Left lung (tissue), 4 donors: ENCODE measurements at regions not wholly inside any gene's neighbourhood (a gene's known extent, or its start where the extent isn't known, plus 50 kb on each side); places are given as distances from the start of the nearest gene placed in this dataset.
"Not testable (repeated sequence)": the region's sequence is repeated elsewhere in the genome, so short reads cannot be mapped to it uniquely, and the experiment has no call there.

ENCODE experiments used
- ATAC-seq: fragments of 200-7000 bp; cut with Tn5 transposase; one replicate; pipeline ENCODE4 v1.9.1; 2020; ENCODE audit warnings: moderate library complexity
- DNase-seq, 4 donors: peaks; one replicate each; pipeline ENCODE4 v3.0.0-alpha.2; 2013 to 2020
- H3K27ac ChIP-seq, 2 donors: fragments of 200-600 bp; sonication (generic) in 1 of 2; one replicate each; pipeline versions ENCODE4 v1.5.0 to v1.8.0; 2020 to 2021
- H3K27me3 ChIP-seq, 2 donors: fragments of 200-600 bp; sonication (generic) in 1 of 2; one replicate each; pipeline versions ENCODE4 v1.5.0 to v1.8.0; 2020 to 2021
- H3K36me3 ChIP-seq, 2 donors: fragments of 200-600 bp; sonication (generic) in 1 of 2; one replicate each; pipeline versions ENCODE4 v1.5.0 to v1.8.0; 2020 to 2021
- H3K4me1 ChIP-seq, 2 donors: fragments of 200-600 bp; one replicate each; pipeline ENCODE4 v1.8.0; 2021
- H3K4me3 ChIP-seq, 2 donors: fragments of 200-600 bp; sonication (generic) in 1 of 2; one replicate each; pipeline versions ENCODE4 v1.5.0 to v1.8.0; 2020 to 2021; ENCODE audit warnings: mild to moderate bottlenecking in 1 of 2
- H3K9me3 ChIP-seq, 2 donors: fragments of 200-600 bp; sonication (generic) in 1 of 2; one replicate each; pipeline versions ENCODE4 v1.5.0 to v1.8.0; 2020 to 2021
- intact Hi-C, 2 donors: fragments of 100-400 bp; cut with DNase I; formaldehyde crosslinking; loops; one replicate each; pipeline versions ENCODE4 v1.11.2 to v1.14.2; 2022
- TF ChIP-seq, protein P1 (sequence below), 2 donors: fragments of 200-600 bp; sonication (generic) in 1 of 2; IDR thresholded peaks; one replicate each; pipeline versions ENCODE4 v1.5.0 to v1.8.0; 2021; ENCODE audit warnings: antibody characterized with exemption in 2 of 2
- donor health status: DM: no; HTN: yes; CAD: no.
- donor health status: DM: no; HTN: no; CAD: no.

- ATAC-seq = peak; percentile 88
- DNase-seq = peak in 2 of 4 donors; percentile 10 to 60
- TF ChIP-seq, protein P1, sequence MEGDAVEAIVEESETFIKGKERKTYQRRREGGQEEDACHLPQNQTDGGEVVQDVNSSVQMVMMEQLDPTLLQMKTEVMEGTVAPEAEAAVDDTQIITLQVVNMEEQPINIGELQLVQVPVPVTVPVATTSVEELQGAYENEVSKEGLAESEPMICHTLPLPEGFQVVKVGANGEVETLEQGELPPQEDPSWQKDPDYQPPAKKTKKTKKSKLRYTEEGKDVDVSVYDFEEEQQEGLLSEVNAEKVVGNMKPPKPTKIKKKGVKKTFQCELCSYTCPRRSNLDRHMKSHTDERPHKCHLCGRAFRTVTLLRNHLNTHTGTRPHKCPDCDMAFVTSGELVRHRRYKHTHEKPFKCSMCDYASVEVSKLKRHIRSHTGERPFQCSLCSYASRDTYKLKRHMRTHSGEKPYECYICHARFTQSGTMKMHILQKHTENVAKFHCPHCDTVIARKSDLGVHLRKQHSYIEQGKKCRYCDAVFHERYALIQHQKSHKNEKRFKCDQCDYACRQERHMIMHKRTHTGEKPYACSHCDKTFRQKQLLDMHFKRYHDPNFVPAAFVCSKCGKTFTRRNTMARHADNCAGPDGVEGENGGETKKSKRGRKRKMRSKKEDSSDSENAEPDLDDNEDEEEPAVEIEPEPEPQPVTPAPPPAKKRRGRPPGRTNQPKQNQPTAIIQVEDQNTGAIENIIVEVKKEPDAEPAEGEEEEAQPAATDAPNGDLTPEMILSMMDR (IDR thresholded peaks at IDR 0.05) = no peak
- Histone ChIP-seq H3K9me3 (peaks cover 0 to 24% of the 10 kb centered on the region in 2 donors), H3K36me3 (no peaks in the 10 kb centered on the region), H3K4me3 (no peak overlapping the region), H3K27me3 (no peaks in the 10 kb centered on the region), H3K4me1 (no peaks in the 10 kb centered on the region), H3K27ac (no peak overlapping the region)
- intact Hi-C loops = no loop called here
These were observed 1472.5 kb upstream of the SEL1L start for GRCh38 chr14:83006121-83006670.

DNA sequence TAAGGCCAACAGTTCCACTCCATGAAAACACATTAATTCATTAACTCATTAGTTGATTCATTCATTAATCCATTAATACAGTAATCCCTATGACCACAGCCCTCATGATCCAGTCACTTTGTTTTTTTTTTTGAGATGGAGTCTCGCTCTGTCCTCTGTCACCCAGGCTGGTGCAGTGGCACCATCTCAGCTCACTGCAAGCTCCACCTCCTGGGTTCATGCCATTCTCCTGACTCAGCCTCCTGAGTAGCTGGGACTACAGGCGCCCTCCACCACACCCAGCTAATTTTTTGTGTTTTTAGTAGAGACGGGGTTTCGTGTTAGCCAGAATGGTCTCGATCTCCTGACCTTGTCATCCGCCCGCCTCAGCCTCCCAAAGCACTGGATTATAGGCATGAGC lies 1473.4 kb upstream of the SEL1L start:
- H3K9me3 ChIP-seq = peaks cover 0 to 24% of the 10 kb centered on the region in 2 donors
- H3K4me3 ChIP-seq, H3K4me1 ChIP-seq, H3K36me3 ChIP-seq, H3K27ac ChIP-seq, DNase-seq, H3K27me3 ChIP-seq, intact Hi-C loops: not testable (repeated sequence)
- peak; percentile 55 for ATAC-seq

- Histone ChIP-seq H3K27me3 (no peaks in the 10 kb centered on the region), H3K9me3 (peaks cover 0 to 26% of the 10 kb centered on the region in 2 donors), H3K4me1 (no peaks in the 10 kb centered on the region), H3K4me3 (no peak overlapping the region), H3K36me3 (no peaks in the 10 kb centered on the region), H3K27ac (no peak overlapping the region)
- intact Hi-C loops = no loop called here
- TF ChIP-seq, protein P1 (IDR thresholded peaks at IDR 0.05) = no peak
- ATAC-seq = peak; percentile 69
- no peak for DNase-seq
These were observed 1474.1 kb upstream of the SEL1L start for GRCh38 chr14:83007641-83008225.

DNA sequence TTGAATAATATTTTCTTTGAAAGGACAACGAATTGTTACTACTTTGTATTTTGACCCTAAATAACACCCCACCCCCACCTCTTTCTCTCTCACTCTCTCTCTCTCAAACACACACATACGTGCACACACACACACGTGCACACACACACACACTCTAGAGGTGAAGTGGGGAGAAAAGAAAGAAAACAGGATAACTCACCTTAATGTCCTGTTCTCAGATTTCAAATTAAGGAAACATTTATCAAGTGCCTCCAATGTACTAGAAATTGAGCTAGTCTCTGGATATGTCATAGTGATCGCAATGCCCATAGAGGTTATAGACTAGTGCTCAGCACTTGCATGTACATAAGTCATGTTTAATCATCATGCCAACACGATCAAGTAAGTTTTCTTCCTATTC lies 1483.6 kb upstream of the SEL1L start:
- Histone ChIP-seq H3K4me1 (no peaks in the 10 kb centered on the region), H3K27ac (no peak overlapping the region), H3K9me3 (peaks cover 0 to 3% of the 10 kb centered on the region in 2 donors), H3K4me3 (no peak overlapping the region), H3K27me3 (no peaks in the 10 kb centered on the region), H3K36me3 (no peaks in the 10 kb centered on the region)
- TF ChIP-seq, protein P1 (IDR thresholded peaks at IDR 0.05) = no peak
- intact Hi-C loops = no loop called here
- ATAC-seq (no peak), DNase-seq (no peak)

- no peaks in the 10 kb centered on the region for H3K4me1 ChIP-seq
- H3K27ac ChIP-seq = no peak overlapping the region
- DNase-seq (no peak), ATAC-seq (no peak)
- H3K36me3 ChIP-seq = no peaks in the 10 kb centered on the region
- H3K9me3 ChIP-seq = no peaks in the 10 kb centered on the region
- H3K4me3 ChIP-seq = no peak overlapping the region
- intact Hi-C loops = no loop called here
- TF ChIP-seq, protein P1 (IDR thresholded peaks at IDR 0.05) = no peak
- H3K27me3 ChIP-seq = no peaks in the 10 kb centered on the region
These were observed 1486.2 kb upstream of the SEL1L start for GRCh38 chr14:83019744-83020414.
